ENCODE measurements at regions not wholly inside any gene's neighbourhood (a gene's known extent, or its start where the extent isn't known, plus 50 kb on each side); places are given as distances from the start of the nearest gene placed in this dataset.

- DNase-seq = no peak
- TF ChIP-seq CTCF (IDR thresholded peaks at IDR 0.05; ENCODE audit: low read depth, low read length) = no peak
These were observed 419.0 kb downstream of the PLK2 start for GRCh38 chr5:58040846-58041245.

GRCh38 chr5:58040044-58040443 is 419.8 kb downstream of the PLK2 start:
- TF ChIP-seq CTCF (IDR thresholded peaks at IDR 0.05; ENCODE audit: low read depth, low read length) = no peak
- Histone ChIP-seq H3K36me3 (no peaks in the 10 kb centered on the region), H3K4me1 (no peaks in the 10 kb centered on the region), H3K9me3 (no peaks in the 10 kb centered on the region), H3K4me3 (ENCODE audit: low read depth, low read length) (no peak overlapping the region), H3K27me3 (no peaks in the 10 kb centered on the region)
- no peak for DNase-seq

More at GRCh38 chr5:58040846-58041245, 419.0 kb downstream of the PLK2 start:
- H3K4me3 ChIP-seq (ENCODE audit: low read depth, low read length) = no peak overlapping the region
- H3K27me3 ChIP-seq = no peaks in the 10 kb centered on the region
- H3K36me3 ChIP-seq = no peaks in the 10 kb centered on the region
- H3K4me1 ChIP-seq = no peaks in the 10 kb centered on the region
- H3K9me3 ChIP-seq = no peaks in the 10 kb centered on the region

- DNase-seq = no peak
- no peak for TF ChIP-seq CTCF (IDR thresholded peaks at IDR 0.05; ENCODE audit: low read depth, low read length)
- H3K27me3 ChIP-seq = no peaks in the 10 kb centered on the region
- no peaks in the 10 kb centered on the region for H3K4me1 ChIP-seq
- no peaks in the 10 kb centered on the region for H3K9me3 ChIP-seq
- H3K36me3 ChIP-seq = no peaks in the 10 kb centered on the region
- no peak overlapping the region for H3K4me3 ChIP-seq (ENCODE audit: low read depth, low read length)
These were observed 422.0 kb downstream of the PLK2 start for GRCh38 chr5:58037899-58038298.

- Histone ChIP-seq H3K4me1 (no peaks in the 10 kb centered on the region), H3K9me3 (no peaks in the 10 kb centered on the region), H3K36me3 (no peaks in the 10 kb centered on the region), H3K27me3 (no peaks in the 10 kb centered on the region), H3K4me3 (ENCODE audit: low read depth, low read length) (no peak overlapping the region)
- no peak for TF ChIP-seq CTCF (IDR thresholded peaks at IDR 0.05; ENCODE audit: low read depth, low read length)
- no peak for DNase-seq
These were observed 434.1 kb downstream of the PLK2 start for GRCh38 chr5:58025809-58026208.

- Histone ChIP-seq H3K27me3 (no peaks in the 10 kb centered on the region), H3K4me1 (no peaks in the 10 kb centered on the region), H3K9me3 (no peaks in the 10 kb centered on the region), H3K36me3 (no peaks in the 10 kb centered on the region), H3K4me3 (ENCODE audit: low read depth, low read length) (no peak overlapping the region)
- TF ChIP-seq CTCF (IDR thresholded peaks at IDR 0.05; ENCODE audit: low read depth, low read length) = no peak
- DNase-seq = no peak
These were observed 435.7 kb downstream of the PLK2 start for GRCh38 chr5:58024151-58024550.

- Histone ChIP-seq H3K4me3 (ENCODE audit: low read depth, low read length) (no peak overlapping the region), H3K36me3 (no peaks in the 10 kb centered on the region), H3K4me1 (no peaks in the 10 kb centered on the region), H3K9me3 (no peaks in the 10 kb centered on the region), H3K27me3 (no peaks in the 10 kb centered on the region)
- TF ChIP-seq CTCF (IDR thresholded peaks at IDR 0.05; ENCODE audit: low read depth, low read length) = no peak
- DNase-seq = no peak
These were observed 437.8 kb downstream of the PLK2 start for GRCh38 chr5:58022055-58022454.
